ENCODE measurements at regions not wholly inside any gene's neighbourhood (a gene's known extent, or its start where the extent isn't known, plus 50 kb on each side); places are given as distances from the start of the nearest gene placed in this dataset.

- TF ChIP-seq POLR2AphosphoS5 (IDR thresholded peaks at IDR 0.05; ENCODE audit: borderline replicate concordance, low read depth, low read length) (no peak), EZH2 (IDR thresholded peaks at IDR 0.05) (no peak)
Measured at GRCh38 chr3:88362428-88362827, 212.7 kb downstream of the C3orf38 start.

Measured in SK-N-MC (cell line).